Natural killer cell treated with Interleukin-12 subunit alpha and Interleukin-12 subunit beta and Interleukin-15 and Interleukin-18, amount 100 ng/mL, for 72 hours (primary cell): ENCODE measurements at regions not wholly inside any gene's neighbourhood (a gene's known extent, or its start where the extent isn't known, plus 50 kb on each side); places are given as distances from the start of the nearest gene placed in this dataset.
"Not testable (repeated sequence)": the region's sequence is repeated elsewhere in the genome, so short reads cannot be mapped to it uniquely, and the experiment has no call there.

ENCODE experiments used
- ATAC-seq, 2 donors: fragments of 150-1000 bp; cut with Tn5 transposase in 1 of 2; sonication (Bioruptor Pico), chemical (Tn5 transposase) in 1 of 2; 2 replicates each; pipeline ENCODE4 v1.10.0; 2021
- DNase-seq: peaks from one replicate; pipeline ENCODE4 v3.0.0; 2022; ENCODE audit warnings: low spot score
- H3K27ac Mint-ChIP-seq, 2 donors: 1 replicate in 1 of 2; 2 replicates in 1 of 2; pipeline ENCODE4 v1.8.0; 2022; ENCODE audit warnings: mixed read lengths in 2 of 2, mild to moderate bottlenecking in 1 of 2, moderate library complexity in 1 of 2
- H3K27me3 Mint-ChIP-seq, 2 donors: 1 replicate in 1 of 2; 2 replicates in 1 of 2; pipeline ENCODE4 v1.8.0; 2022; ENCODE audit warnings: mixed read lengths in 2 of 2
- H3K36me3 Mint-ChIP-seq: one replicate; pipeline ENCODE4 v1.8.0; 2022; ENCODE audit warnings: mixed read lengths
- H3K4me1 Mint-ChIP-seq, 2 donors: 1 replicate in 1 of 2; 2 replicates in 1 of 2; pipeline ENCODE4 v1.8.0; 2022; ENCODE audit warnings: low read depth in 2 of 2, mixed read lengths in 2 of 2, mild to moderate bottlenecking in 1 of 2
- H3K4me3 Mint-ChIP-seq: one replicate; pipeline ENCODE4 v1.8.0; 2022; ENCODE audit warnings: mixed read lengths
- H3K9me3 Mint-ChIP-seq: 2 replicates; pipeline ENCODE4 v1.8.0; 2022; ENCODE audit warnings: mixed read lengths

DNA sequence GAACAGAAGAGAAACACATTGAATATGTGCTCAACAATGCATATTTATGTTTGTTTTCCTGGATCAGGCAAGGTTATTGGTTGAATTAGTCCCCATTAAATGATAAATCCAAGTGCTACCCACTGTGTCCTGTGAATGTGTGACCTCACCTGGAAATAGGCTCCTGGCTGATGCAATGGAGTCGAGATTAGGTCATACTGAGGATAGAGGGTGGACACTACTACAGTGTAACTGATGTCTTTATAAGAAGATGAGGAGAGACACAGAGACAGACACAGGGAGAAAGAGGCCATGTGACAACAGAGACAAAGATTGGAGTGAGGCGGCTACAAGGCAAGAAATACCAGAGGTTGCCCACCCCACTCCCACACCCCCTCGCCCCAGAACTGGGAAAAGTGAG lies 559.3 kb downstream of the C6orf118 start:
- H3K4me3 Mint-ChIP-seq = no peak overlapping the region
- DNase-seq = no peak
- no peaks in the 10 kb centered on the region for H3K4me1 Mint-ChIP-seq
- ATAC-seq = no peak
- H3K27me3 Mint-ChIP-seq = no peaks in the 10 kb centered on the region
- H3K36me3 Mint-ChIP-seq = no peaks in the 10 kb centered on the region
- H3K27ac Mint-ChIP-seq = no peak overlapping the region
- peaks cover 13% of the 10 kb centered on the region for H3K9me3 Mint-ChIP-seq

DNA sequence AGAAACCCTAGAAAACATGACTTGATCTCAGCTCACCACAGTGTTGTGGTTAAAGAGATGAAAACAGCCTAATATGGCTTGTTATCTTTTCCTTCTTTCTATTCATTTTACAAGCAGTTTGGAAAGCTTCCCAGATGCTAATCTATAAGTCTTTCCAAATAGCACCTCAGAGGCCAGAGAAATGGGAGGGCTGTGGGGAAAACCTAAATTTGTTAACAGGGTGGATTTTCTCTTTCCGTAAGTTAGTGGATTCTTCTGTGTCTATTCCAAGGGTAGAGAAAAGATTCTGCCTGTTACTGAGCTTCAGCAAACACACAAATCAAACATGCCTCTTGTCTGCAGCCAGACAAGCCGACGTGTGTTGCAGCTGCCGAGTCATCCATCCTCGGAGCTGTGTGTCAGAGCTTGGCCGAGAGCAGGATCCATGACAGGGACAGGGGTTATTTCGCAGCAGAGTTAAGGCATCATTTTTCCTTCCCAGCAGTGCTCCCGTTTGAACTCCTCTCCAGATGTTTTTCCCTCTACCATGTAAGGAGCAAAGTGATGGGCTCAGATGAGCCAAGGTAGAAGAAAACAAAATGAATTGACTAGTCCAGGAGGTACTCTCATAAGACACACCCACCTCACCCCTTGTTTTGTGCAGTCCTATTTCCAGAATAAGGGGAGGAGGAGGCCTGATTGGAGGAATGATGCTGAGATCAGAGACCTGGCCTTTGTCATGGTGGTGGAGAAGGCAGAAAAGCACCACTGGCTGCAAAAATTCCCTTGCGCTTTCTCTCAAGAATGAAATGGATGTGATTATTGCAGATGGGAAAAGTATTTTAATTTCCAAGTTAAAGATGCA lies 560.0 kb downstream of the C6orf118 start:
- peaks cover 19% of the 10 kb centered on the region for H3K9me3 Mint-ChIP-seq
- H3K36me3 Mint-ChIP-seq = no peaks in the 10 kb centered on the region
- DNase-seq (no peak), ATAC-seq (no peak)
- H3K4me3 Mint-ChIP-seq = no peak overlapping the region
- H3K27me3 Mint-ChIP-seq = no peaks in the 10 kb centered on the region
- H3K4me1 Mint-ChIP-seq = no peaks in the 10 kb centered on the region
- no peak overlapping the region for H3K27ac Mint-ChIP-seq

DNA sequence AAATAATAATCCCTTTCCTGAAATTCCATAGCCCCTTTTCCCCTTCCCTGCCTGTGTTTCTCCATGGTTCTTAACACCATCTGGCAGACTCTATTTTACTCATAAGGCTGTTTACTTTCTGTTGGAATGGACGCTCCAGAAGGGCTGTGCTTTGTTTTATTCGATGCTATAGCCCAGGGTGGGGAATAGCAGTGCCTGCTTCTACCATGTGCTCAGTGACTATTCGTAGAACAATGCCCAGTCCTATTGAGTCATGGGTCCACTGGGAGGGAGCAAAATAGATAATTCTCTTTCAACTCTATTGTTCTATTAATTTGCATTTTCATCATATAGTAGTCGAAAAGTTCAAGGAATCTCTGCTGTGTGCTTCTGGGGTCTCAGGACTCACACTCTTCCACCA lies 565.1 kb downstream of the C6orf118 start:
- H3K4me3 Mint-ChIP-seq = no peak overlapping the region
- no peak overlapping the region for H3K27ac Mint-ChIP-seq
- H3K9me3 Mint-ChIP-seq = peaks cover 28% of the 10 kb centered on the region
- H3K27me3 Mint-ChIP-seq = no peaks in the 10 kb centered on the region
- no peak for DNase-seq
- no peak for ATAC-seq
- H3K36me3 Mint-ChIP-seq = no peaks in the 10 kb centered on the region
- peaks cover 0 to 2% of the 10 kb centered on the region in 2 donors for H3K4me1 Mint-ChIP-seq

DNA sequence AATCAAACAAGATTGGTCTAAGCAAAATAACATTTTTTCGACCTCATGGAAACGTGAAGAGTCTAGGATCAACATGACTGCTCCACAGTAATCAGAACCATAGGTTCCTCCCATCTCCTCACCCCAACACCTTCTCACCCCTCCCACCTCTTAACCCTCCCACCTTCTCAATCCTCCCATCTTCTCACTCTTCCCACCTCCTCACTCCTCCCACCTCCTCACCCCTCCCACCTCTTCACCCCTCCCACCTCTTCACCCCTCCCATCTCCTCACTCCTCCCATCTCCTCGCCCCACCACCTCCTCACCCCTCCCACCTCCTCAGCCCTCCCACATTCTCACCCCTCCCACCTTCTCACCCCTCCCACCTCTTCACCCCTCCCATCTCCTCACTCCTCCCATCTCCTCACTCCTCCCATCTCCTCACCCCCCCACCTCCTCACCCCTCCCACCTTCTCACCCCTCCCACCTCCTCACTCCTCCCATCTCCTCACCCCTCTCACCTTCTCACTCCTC lies 567.4 kb downstream of the C6orf118 start:
- H3K27ac Mint-ChIP-seq = no peak overlapping the region
- no peak for ATAC-seq
- H3K27me3 Mint-ChIP-seq = no peaks in the 10 kb centered on the region
- DNase-seq = no peak
- H3K4me3 Mint-ChIP-seq = no peak overlapping the region
- H3K4me1 Mint-ChIP-seq = peaks cover 0 to 2% of the 10 kb centered on the region in 2 donors
- no peaks in the 10 kb centered on the region for H3K36me3 Mint-ChIP-seq
- H3K9me3 Mint-ChIP-seq = peaks cover 36% of the 10 kb centered on the region

DNA sequence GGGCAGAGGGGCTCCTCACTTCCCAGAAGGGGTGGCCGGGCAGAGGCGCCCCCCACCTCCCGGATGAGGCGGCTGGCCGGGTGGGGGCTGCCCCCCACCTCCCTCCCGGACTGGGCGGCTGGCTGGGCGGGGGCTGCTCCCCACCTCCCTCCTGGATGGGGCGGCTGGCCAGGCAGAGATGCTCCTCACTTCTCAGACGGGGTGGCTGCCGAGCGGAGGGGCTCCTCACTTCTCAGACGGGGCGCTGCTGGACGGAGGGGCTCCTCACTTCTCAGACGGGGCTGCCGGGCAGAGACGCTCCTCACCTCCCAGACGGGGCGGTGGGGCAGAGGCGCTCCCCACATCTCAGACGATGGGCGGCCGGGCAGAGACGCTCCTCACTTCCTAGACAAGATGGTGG lies 573.3 kb downstream of the C6orf118 start:
- not testable (repeated sequence) for H3K27ac Mint-ChIP-seq, H3K36me3 Mint-ChIP-seq, ATAC-seq, DNase-seq, H3K4me1 Mint-ChIP-seq, H3K4me3 Mint-ChIP-seq, H3K27me3 Mint-ChIP-seq
- peaks cover 19% of the 10 kb centered on the region for H3K9me3 Mint-ChIP-seq

DNA sequence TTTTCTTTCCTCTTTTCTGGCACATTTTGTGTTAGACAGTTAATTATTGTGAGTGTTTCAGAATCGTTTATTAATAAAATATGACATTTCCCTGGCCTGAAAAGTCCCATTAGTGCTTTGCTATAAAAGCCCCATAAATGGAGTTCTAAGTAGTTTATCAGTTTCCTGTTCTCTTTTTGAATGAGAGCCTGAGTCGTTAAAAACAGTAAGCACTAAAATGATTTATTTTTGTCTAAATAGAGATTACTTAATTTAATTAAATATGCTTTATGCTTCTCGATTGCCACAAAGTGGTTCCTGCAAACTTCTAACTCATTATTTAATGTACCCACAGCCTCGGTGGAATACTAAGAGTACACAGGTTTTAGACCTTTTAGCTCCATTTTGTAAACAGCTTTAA lies 577.9 kb downstream of the C6orf118 start:
- peaks cover 9% of the 10 kb centered on the region for H3K36me3 Mint-ChIP-seq
- H3K27me3 Mint-ChIP-seq = no peaks in the 10 kb centered on the region
- no peak overlapping the region for H3K27ac Mint-ChIP-seq
- no peak overlapping the region for H3K4me3 Mint-ChIP-seq
- peaks cover 14% of the 10 kb centered on the region for H3K9me3 Mint-ChIP-seq
- ATAC-seq (no peak), DNase-seq (no peak)
- H3K4me1 Mint-ChIP-seq = no peaks in the 10 kb centered on the region

DNA sequence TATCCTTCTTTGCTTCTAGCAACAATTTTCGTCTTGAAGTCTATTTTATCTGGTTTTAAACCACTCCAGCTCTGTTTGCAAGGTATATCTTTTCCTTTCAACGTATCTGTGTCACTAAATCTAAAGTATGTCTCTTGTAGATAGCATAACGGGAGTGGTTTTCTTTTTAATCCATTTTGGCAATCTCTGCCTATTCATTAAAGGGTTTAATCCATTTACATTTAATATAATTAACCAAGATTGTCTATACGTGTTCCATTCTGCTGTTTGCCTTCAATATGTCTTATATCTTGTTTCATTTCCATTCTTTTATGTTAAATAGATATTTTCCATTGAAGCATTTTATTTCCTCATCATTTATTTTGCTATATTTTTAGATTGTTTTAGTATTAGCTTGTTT lies 587.9 kb downstream of the C6orf118 start:
- H3K4me3 Mint-ChIP-seq = no peak overlapping the region
- H3K36me3 Mint-ChIP-seq = no peaks in the 10 kb centered on the region
- DNase-seq (no peak), ATAC-seq (no peak)
- no peaks in the 10 kb centered on the region for H3K27me3 Mint-ChIP-seq
- H3K4me1 Mint-ChIP-seq = no peaks in the 10 kb centered on the region
- no peak overlapping the region for H3K27ac Mint-ChIP-seq
- H3K9me3 Mint-ChIP-seq = peaks cover 11% of the 10 kb centered on the region

DNA sequence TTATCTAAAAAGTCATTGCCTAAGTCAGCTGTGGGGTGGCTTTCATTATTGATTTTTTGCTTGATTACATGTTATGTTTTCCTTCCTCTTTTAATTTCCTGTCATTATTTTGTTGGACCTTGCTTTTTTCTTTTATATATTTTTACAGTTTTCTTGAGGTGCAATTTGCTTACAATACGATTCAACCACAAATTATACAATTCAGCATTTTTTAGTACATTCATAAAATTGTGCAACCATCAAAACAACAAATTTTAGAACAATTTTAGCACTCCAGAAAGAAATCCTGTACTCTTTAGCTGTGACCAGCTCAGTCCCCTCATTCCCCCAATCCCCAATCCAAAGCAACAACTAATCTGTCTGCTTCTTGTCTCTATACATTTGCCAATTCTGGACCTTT lies 608.9 kb downstream of the C6orf118 start:
- ATAC-seq (no peak), DNase-seq (no peak)
- Mint-ChIP-seq H3K27ac (no peak overlapping the region), H3K36me3 (peaks cover 6% of the 10 kb centered on the region), H3K9me3 (peaks cover 19% of the 10 kb centered on the region), H3K4me1 (no peaks in the 10 kb centered on the region), H3K27me3 (no peaks in the 10 kb centered on the region), H3K4me3 (no peak overlapping the region)

DNA sequence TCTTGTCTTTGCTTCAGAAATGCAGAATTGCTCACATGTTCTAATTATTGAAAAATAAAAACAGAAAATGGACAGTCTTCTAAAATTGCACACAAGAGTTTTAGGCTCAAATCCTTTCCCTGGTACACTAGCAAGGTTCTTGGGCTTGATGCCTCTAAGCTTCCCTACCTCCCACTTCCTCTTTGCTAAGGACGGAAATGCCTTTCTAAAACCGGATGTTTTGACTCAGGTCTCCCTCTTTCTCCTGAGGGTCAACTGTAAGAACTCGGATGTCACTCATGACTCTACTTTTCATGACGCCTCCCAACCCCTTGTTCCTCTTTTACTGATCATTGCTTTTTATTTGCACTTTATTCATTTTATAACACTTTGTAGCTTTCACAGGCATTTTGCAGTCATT lies 613.5 kb downstream of the C6orf118 start:
- no peak overlapping the region for H3K27ac Mint-ChIP-seq
- H3K4me1 Mint-ChIP-seq = no peaks in the 10 kb centered on the region
- no peak for DNase-seq
- H3K4me3 Mint-ChIP-seq = no peak overlapping the region
- ATAC-seq = no peak
- no peaks in the 10 kb centered on the region for H3K27me3 Mint-ChIP-seq
- H3K9me3 Mint-ChIP-seq = peaks cover 25% of the 10 kb centered on the region
- H3K36me3 Mint-ChIP-seq = peaks cover 6% of the 10 kb centered on the region

DNA sequence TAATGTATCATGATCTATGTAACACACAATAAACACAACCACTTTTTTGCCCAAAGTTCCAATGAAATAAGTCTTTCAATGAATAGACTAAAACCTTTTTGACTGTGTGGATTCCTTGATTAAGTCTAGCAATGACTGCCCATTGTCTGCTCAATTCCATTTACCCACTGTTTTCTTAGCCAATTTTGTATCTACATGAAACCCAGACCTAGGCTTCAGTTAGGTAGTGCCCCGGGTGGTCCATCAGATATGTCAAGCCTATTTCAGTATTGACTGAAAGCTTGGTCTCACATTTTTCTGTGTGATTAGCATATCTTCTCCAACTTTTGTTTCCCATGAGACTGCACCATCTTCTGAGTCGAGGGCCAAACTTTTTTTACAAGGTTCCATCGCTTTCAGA lies 615.0 kb downstream of the C6orf118 start:
- Mint-ChIP-seq H3K27me3 (no peaks in the 10 kb centered on the region), H3K27ac (no peak overlapping the region), H3K4me1 (no peaks in the 10 kb centered on the region), H3K4me3 (no peak overlapping the region), H3K9me3 (peaks cover 26% of the 10 kb centered on the region), H3K36me3 (peaks cover 6% of the 10 kb centered on the region)
- no peak for DNase-seq
- no peak for ATAC-seq

DNA sequence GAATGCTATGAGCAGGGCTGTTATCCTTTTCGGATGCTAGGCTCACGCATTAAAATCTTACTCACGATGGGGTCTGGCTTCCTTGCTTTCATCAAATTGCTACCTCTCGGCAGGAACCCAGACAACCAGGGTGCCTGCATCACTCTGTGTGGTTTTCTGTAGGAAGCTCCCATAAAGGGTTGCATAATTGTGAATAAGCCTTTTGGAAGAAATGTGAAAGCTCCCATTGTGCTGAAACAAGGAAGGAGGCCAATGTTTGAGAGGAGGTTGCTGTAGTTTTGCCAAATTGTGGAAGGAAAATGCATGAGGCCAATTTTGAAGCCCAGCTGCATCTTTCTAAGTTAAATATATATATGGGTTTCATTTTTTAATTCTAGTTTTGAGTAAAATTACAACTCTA lies 615.5 kb downstream of the C6orf118 start:
- no peaks in the 10 kb centered on the region for H3K4me1 Mint-ChIP-seq
- DNase-seq (no peak), ATAC-seq (no peak)
- H3K27ac Mint-ChIP-seq = no peak overlapping the region
- no peak overlapping the region for H3K4me3 Mint-ChIP-seq
- H3K27me3 Mint-ChIP-seq = no peaks in the 10 kb centered on the region
- H3K36me3 Mint-ChIP-seq = peaks cover 6% of the 10 kb centered on the region
- H3K9me3 Mint-ChIP-seq = peaks cover 24% of the 10 kb centered on the region

DNA sequence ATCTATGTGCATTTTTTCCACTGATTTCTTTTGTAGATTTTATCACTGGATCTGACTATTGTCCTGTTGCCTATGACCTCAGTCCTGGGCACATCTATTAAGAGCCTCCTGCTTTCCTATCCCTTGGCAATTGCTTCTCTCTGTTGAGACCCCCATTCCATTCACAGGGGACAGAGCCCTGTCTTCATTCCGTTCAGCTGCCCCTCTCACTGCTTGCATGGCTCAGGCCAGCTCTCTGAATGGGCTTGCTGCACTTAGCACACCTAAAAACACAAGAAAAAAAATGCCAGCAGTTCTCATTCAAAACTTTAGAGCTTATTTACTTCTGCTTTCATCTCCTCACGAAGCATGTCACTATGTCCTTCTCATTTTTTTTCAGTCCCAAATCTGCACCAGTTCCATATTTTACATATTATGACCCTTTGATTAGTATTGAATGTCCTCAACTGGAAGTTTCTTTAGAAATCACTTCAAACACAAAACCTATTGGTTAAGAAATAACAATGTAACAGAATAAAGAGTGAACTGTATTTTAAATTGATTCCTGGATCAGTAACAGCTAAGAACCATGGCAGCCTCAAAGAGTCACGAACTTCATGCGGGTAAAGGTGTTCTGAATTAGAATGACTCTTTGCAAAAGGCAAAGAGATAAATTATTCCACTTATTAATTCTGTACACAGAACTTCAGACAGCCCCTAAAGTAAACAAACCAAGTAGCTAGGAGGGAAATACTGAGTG lies 616.5 kb downstream of the C6orf118 start:
- no peaks in the 10 kb centered on the region for H3K4me1 Mint-ChIP-seq
- peaks cover 6% of the 10 kb centered on the region for H3K36me3 Mint-ChIP-seq
- no peak overlapping the region for H3K4me3 Mint-ChIP-seq
- no peak for DNase-seq
- no peaks in the 10 kb centered on the region for H3K27me3 Mint-ChIP-seq
- ATAC-seq = no peak
- peaks cover 19% of the 10 kb centered on the region for H3K9me3 Mint-ChIP-seq
- no peak overlapping the region for H3K27ac Mint-ChIP-seq

DNA sequence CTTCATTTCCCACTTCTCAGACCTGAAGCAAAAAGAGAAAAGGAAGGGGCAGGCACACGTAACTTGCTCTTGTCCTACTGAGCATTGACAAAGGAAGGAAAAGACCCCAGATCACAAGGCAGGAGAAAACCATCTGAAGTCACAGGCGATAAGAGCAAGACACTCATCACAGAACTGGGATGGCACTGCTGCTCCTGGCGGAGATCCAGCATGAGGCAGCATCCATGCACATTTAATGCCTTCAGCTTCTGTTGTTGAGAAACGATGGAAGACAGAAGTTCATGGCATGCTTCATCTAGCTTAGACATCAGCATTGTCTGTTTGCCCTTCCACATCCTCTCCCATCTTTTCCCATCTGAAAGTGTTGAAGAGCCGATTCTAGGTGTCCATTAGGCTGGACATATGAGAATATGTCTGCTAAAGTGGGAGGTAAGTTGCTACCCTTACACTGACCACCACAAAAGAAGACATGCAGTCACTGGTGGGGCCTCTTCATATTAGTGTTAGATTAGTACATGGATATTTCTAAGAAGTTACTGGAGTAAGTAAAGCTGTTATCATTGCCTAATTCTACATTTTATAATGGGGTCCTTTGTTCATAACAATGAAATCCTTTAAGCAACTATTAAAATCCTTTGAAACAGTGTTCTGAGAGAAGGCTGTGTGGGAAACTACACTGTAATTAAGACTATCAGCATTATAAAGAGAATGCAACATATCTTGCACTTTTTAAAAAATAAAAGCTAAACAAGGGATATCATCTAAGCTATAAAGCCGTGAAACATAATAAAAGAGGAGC lies 618.5 kb downstream of the C6orf118 start:
- Mint-ChIP-seq H3K4me1 (no peaks in the 10 kb centered on the region), H3K27me3 (no peaks in the 10 kb centered on the region), H3K27ac (no peak overlapping the region), H3K9me3 (peaks cover 20% of the 10 kb centered on the region), H3K4me3 (no peak overlapping the region), H3K36me3 (peaks cover under 1% of the 10 kb centered on the region)
- ATAC-seq (no peak), DNase-seq (no peak)

DNA sequence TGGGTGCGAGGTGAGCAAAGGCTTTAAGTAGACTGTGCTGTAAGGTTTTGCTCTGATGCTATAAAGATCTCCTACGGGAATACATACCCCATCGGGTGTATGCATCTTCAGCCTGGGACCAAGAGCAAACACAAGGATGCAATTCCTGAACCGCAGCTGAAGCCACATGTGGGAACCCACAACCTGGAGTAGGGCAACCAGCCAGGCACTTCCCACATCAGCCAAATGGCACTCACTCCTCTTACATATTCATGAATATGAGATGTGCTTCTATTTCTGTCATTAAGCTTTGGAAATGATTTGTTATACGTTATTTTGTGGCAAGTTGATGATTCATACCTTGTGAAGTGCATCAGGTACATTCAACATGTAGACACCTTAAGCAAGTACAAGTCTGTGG lies 619.2 kb downstream of the C6orf118 start:
- H3K27ac Mint-ChIP-seq = no peak overlapping the region
- ATAC-seq = no peak
- H3K4me1 Mint-ChIP-seq = no peaks in the 10 kb centered on the region
- no peaks in the 10 kb centered on the region for H3K36me3 Mint-ChIP-seq
- no peaks in the 10 kb centered on the region for H3K27me3 Mint-ChIP-seq
- DNase-seq = no peak
- peaks cover 17% of the 10 kb centered on the region for H3K9me3 Mint-ChIP-seq
- H3K4me3 Mint-ChIP-seq = no peak overlapping the region
